Trophoblast cell (in vitro differentiated cells and primary cell): ENCODE measurements at regions not wholly inside any gene's neighbourhood (a gene's known extent, or its start where the extent isn't known, plus 50 kb on each side); places are given as distances from the start of the nearest gene placed in this dataset.
A peak's percentile ranks its signal among the peaks of the same experiment; 100 is the strongest.

Experiments used
- DNase-seq, 2 donors: peaks; one replicate each; pipeline ENCODE4 v3.0.0-alpha.2; 2016
- H2AFZ ChIP-seq: 2 replicates; pipeline ENCODE4 v1.6.1; 2013; ENCODE audit warnings: low read length, moderate library complexity, mild to moderate bottlenecking; ENCODE audit not compliant: insufficient read depth, poor library complexity
- H2AK5ac ChIP-seq: 2 replicates; pipeline ENCODE4 v1.6.1; 2013; ENCODE audit warnings: mild to moderate bottlenecking, low read length
- H2BK120ac ChIP-seq: 2 replicates; pipeline ENCODE4 v1.6.1; 2013; ENCODE audit warnings: low read length, mild to moderate bottlenecking, moderate library complexity; ENCODE audit not compliant: insufficient read depth, poor library complexity
- H2BK12ac ChIP-seq: 2 replicates; pipeline ENCODE4 v1.6.1; 2013; ENCODE audit warnings: mild to moderate bottlenecking, low read length, moderate library complexity
- H2BK5ac ChIP-seq: 2 replicates; pipeline ENCODE4 v1.6.1; 2013; ENCODE audit warnings: low read length, low read depth, moderate library complexity, mild to moderate bottlenecking; ENCODE audit not compliant: poor library complexity
- H3K14ac ChIP-seq: 2 replicates; pipeline ENCODE4 v1.6.1; 2013; ENCODE audit warnings: mild to moderate bottlenecking, low read length
- H3K18ac ChIP-seq: 2 replicates; pipeline ENCODE4 v1.6.1; 2013; ENCODE audit warnings: mild to moderate bottlenecking, low read length
- H3K23ac ChIP-seq: 2 replicates; pipeline ENCODE4 v1.6.1; 2013; ENCODE audit warnings: low read length
- H3K27ac ChIP-seq: 2 replicates; pipeline ENCODE4 v1.5.1; 2013; ENCODE audit warnings: low read depth, mild to moderate bottlenecking, inconsistent platforms, low read length, moderate library complexity
- H3K27me3 ChIP-seq: 2 replicates; pipeline ENCODE4 v1.6.1; 2013; ENCODE audit warnings: inconsistent platforms, mild to moderate bottlenecking, low read length, moderate library complexity; ENCODE audit not compliant: insufficient read depth
- H3K36me3 ChIP-seq, 2 experiments: 1 replicate in 1 of 2; 2 replicates in 1 of 2; pipeline ENCODE4 v1.6.1; 2013; ENCODE audit warnings: low read length in 2 of 2, mild to moderate bottlenecking in 2 of 2, moderate library complexity in 1 of 2; ENCODE audit not compliant: insufficient read depth in 2 of 2, control insufficient read depth in 1 of 2
- H3K4ac ChIP-seq: 2 replicates; pipeline ENCODE4 v1.6.1; 2013; ENCODE audit warnings: low read depth, mild to moderate bottlenecking, low read length, moderate library complexity
- H3K4me1 ChIP-seq, 2 experiments: 1 replicate in 1 of 2; 2 replicates in 1 of 2; pipeline ENCODE4 v1.6.1; 2013; ENCODE audit warnings: low read length in 2 of 2, mild to moderate bottlenecking in 2 of 2, moderate library complexity in 1 of 2; ENCODE audit not compliant: insufficient read depth in 2 of 2, control insufficient read depth in 1 of 2
- H3K4me2 ChIP-seq: 2 replicates; pipeline ENCODE4 v1.6.1; 2013; ENCODE audit warnings: inconsistent platforms, mild to moderate bottlenecking, low read length, moderate library complexity
- H3K4me3 ChIP-seq: 2 replicates; pipeline ENCODE4 v1.5.1; 2013; ENCODE audit warnings: mild to moderate bottlenecking, low read depth, low read length, inconsistent platforms
- H3K79me1 ChIP-seq: one replicate; pipeline ENCODE4 v1.6.1; 2013; ENCODE audit warnings: low read length
- H3K79me2 ChIP-seq: 2 replicates; pipeline ENCODE4 v1.6.1; 2013; ENCODE audit warnings: low read length, mild to moderate bottlenecking; ENCODE audit not compliant: control insufficient read depth, insufficient read depth, poor library complexity
- H3K9ac ChIP-seq: 2 replicates; pipeline ENCODE4 v1.6.1; 2013; ENCODE audit warnings: mild to moderate bottlenecking, low read length
- H3K9me3 ChIP-seq: 2 replicates; pipeline ENCODE4 v1.6.1; 2013; ENCODE audit warnings: low read depth, mild to moderate bottlenecking, control low read depth, inconsistent platforms, low read length; ENCODE audit not compliant: insufficient read depth
- H4K12ac ChIP-seq: 2 replicates; pipeline ENCODE4 v1.6.1; 2013; ENCODE audit warnings: low read depth, mild to moderate bottlenecking, low read length, moderate library complexity
- H4K8ac ChIP-seq: 2 replicates; pipeline ENCODE4 v1.6.1; 2013; ENCODE audit warnings: low read depth, mild to moderate bottlenecking, low read length, moderate library complexity
- H4K91ac ChIP-seq: one replicate; pipeline ENCODE4 v1.6.1; 2013; ENCODE audit warnings: low read depth, mild to moderate bottlenecking, low read length, moderate library complexity
- WGBS: extraction: QIAGEN DNeasy Blood & Tissue Kit; methylation state at CpG from one replicate; pipeline ENCODE4 v1.1.7; 2013; ENCODE audit warnings: missing lambda C conversion rate; ENCODE audit not compliant: insufficient read length, insufficient coverage; ENCODE audit errors: extremely low coverage; 5-methylcytosine and 5-hydroxymethylcytosine counted together

DNA sequence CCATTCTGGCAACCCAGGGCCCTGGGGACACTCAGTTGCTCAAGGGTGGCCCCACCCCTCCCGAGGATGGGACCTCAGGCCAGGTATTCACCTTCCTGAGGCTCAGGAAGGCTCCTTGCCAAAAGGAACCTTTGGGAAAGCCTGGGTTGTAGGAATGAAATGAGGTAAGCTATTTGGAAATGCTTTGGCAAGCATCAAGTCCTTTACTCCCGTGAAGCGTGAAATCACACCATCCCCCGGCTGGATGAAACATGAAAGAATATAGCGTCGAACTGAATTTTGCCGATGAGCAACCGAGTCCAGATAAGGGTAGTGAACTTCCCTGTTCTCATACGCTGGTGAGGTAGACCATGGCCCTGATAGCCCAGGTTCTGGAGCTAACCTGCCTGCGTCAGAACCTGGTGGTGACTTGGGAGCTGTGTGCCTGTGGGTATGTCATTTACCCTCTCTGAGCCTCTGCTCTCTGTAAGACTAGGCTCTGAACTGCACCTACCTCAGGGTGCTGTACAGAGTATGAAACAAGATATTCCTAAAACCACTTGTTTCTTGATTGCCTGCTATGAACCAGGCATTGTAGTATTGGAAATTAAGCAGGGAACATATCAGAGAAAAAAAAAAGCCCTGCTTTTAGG, 105.3 kb upstream of the BOD1 start:
- Histone ChIP-seq H2BK12ac (no peak overlapping the region), H2AK5ac (no peak overlapping the region), H3K14ac (peak overlapping the region; percentile 43), H3K79me2 (peaks cover 2% of the 10 kb centered on the region), H2BK5ac (no peak overlapping the region), H2BK120ac (no peak overlapping the region), H2AFZ (no peak overlapping the region), H3K4ac (no peak overlapping the region), H4K91ac (no peak overlapping the region), H3K18ac (no peak overlapping the region), H4K8ac (no peak overlapping the region), H3K79me1 (peaks cover 4% of the 10 kb centered on the region), H3K27ac (no peak overlapping the region), H3K4me1 (peaks cover 0 to 11% of the 10 kb centered on the region in 2 experiments), H3K9me3 (peaks cover 2% of the 10 kb centered on the region), H3K23ac (no peak overlapping the region), H3K4me2 (no peak overlapping the region), H3K27me3 (no peaks in the 10 kb centered on the region), H3K9ac (no peak overlapping the region), H4K12ac (no peak overlapping the region), H3K4me3 (no peak overlapping the region), H3K36me3 (no peaks in the 10 kb centered on the region)
- WGBS: no CpG with 5 or more reads among the region's 10 CpGs
- no peak for DNase-seq

DNA sequence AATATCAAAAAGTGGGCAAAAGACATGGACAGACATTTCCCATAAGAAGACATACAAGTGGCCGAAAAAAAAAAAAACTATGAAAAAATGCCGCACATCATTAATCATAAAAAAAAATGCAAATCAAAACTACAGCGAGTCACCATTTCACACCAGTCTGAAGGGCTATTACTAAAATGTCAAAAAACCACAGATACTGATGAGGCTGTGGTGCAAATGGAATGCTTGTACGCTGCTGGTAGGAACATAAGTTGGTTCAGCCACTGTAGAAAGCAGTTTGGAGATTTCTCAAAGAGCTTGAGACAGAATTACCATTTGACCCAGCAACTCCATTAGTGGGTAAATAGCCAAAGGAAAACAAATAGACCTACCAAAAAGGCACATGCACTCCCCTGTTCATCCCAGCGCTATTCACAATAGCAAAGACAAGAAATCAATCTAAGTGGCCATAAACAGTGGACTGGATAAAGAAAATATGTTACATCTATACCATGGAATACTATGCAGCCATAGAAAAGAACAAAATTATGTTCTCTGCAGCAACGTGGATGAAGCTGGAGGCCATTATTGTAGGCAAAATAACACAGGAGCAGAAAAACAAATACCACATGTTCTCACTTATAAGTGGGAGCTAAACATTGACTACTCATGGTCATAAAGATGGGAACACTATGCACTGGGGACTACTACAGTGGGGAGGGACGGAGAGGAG, 110.6 kb upstream of the BOD1 start:
- no peak overlapping the region for H2AFZ ChIP-seq
- no peak overlapping the region for H3K4me2 ChIP-seq
- H3K9ac ChIP-seq: no peak overlapping the region
- no CpG with 5 or more reads among the region's 7 CpGs for WGBS
- no peaks in the 10 kb centered on the region for H3K27me3 ChIP-seq
- no peak overlapping the region for H2BK120ac ChIP-seq
- H3K79me1 ChIP-seq: no peaks in the 10 kb centered on the region
- no peak overlapping the region for H2BK12ac ChIP-seq
- H3K4ac ChIP-seq: no peak overlapping the region
- H2BK5ac ChIP-seq: no peak overlapping the region
- no peak overlapping the region for H3K23ac ChIP-seq
- H3K27ac ChIP-seq: no peak overlapping the region
- no peaks in the 10 kb centered on the region for H3K4me1 ChIP-seq
- no peak overlapping the region for H4K12ac ChIP-seq
- H3K14ac ChIP-seq: no peak overlapping the region
- no peaks in the 10 kb centered on the region for H3K79me2 ChIP-seq
- peaks cover 2% of the 10 kb centered on the region for H3K9me3 ChIP-seq
- peak; percentile 30 to 49 for DNase-seq
- no peaks in the 10 kb centered on the region for H3K36me3 ChIP-seq
- no peak overlapping the region for H2AK5ac ChIP-seq
- no peak overlapping the region for H3K18ac ChIP-seq
- no peak overlapping the region for H4K91ac ChIP-seq
- no peak overlapping the region for H4K8ac ChIP-seq
- H3K4me3 ChIP-seq: no peak overlapping the region

DNA sequence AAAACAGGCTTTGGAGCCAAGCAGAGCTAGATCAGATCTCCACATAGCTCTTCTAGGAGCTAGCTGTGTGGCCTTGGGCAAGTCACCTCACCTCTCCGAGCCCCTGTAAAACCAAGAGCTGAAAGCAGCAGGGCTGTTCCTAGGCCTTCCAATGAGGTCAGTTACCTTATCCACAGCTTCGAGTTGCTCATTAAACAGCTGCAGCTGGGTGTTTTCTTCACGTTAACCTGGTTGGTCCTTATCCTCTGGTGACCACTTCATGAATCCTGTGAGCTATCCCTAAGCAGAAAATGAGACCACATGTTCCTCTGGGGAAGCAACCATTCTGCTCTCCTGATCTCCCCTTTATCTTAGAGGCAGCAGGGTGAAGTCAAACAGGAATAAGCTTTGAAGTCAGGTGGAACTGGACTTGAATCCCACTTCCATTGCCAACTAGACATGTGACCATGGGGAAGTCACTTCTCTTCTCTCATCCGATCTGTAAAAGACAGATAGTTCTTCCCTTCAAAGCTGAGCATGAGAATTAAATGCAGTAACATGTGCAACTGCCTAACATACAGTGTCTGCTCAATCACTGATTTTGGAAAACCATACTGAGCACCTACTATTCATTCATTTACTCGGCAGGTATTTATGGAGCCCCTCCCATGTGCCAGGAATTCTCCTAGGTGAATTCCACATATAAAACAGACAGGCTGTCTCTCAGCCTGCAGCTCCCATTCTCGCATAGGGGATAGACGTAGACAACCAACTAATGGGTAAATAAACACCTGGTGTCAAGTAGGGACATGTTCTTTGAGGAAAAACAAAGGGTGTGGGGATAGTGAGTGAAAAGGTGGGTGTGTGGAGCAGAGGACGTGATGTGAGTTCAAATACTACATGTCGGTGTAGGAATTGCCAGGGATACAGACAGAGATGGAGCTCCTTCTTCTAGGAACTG, 111.7 kb upstream of the BOD1 start:
- WGBS: no CpG with 5 or more reads among the region's 9 CpGs
- no peak overlapping the region for H3K14ac ChIP-seq
- H3K4me2 ChIP-seq: no peak overlapping the region
- H3K4me1 ChIP-seq: no peaks in the 10 kb centered on the region
- no peaks in the 10 kb centered on the region for H3K79me1 ChIP-seq
- H4K12ac ChIP-seq: no peak overlapping the region
- no peaks in the 10 kb centered on the region for H3K36me3 ChIP-seq
- no peak overlapping the region for H2BK5ac ChIP-seq
- H3K27ac ChIP-seq: no peak overlapping the region
- no peaks in the 10 kb centered on the region for H3K79me2 ChIP-seq
- no peak overlapping the region for H2BK12ac ChIP-seq
- H2AK5ac ChIP-seq: no peak overlapping the region
- H3K9ac ChIP-seq: no peak overlapping the region
- no peak overlapping the region for H3K18ac ChIP-seq
- no peak overlapping the region for H2BK120ac ChIP-seq
- H4K8ac ChIP-seq: no peak overlapping the region
- H2AFZ ChIP-seq: no peak overlapping the region
- no peaks in the 10 kb centered on the region for H3K9me3 ChIP-seq
- H3K27me3 ChIP-seq: no peaks in the 10 kb centered on the region
- no peak overlapping the region for H3K23ac ChIP-seq
- H4K91ac ChIP-seq: no peak overlapping the region
- DNase-seq: no peak
- no peak overlapping the region for H3K4ac ChIP-seq
- no peak overlapping the region for H3K4me3 ChIP-seq

DNA sequence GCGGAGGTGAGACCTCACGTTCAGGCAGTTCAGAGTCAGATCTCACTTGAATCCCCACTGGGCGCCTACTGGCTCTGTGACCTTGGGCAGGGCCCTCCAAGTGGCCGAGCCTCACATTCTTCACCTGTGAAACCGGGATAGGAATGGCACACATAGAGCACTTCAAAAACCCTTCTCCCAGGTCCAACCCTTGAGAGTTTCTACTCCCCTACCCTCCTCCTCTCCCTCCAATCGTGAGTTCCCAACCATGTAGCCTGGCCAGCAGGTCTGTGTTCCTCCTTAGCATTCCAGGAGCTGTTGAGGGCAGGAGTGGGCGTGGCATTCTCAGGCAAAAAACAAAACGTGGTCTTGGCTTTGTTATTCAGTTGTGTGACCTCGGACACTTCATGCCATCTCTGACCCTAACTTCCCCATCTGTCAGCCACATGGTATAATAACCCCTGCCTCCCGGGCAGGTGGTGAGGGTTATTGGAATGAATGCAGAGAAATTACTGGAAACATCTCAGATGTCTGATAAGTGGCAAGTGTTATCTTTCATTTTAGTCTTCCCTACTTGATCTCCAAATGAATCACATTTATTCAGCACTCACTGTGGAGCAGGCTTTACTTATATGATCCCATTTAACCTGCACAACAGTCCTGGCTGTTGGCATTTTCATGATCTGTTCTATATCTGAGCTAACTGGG, 112.8 kb upstream of the BOD1 start:
- Histone ChIP-seq H3K23ac (no peak overlapping the region), H4K91ac (no peak overlapping the region), H3K14ac (no peak overlapping the region), H4K12ac (no peak overlapping the region), H2BK5ac (no peak overlapping the region), H3K4ac (no peak overlapping the region), H3K27ac (no peak overlapping the region), H2BK12ac (no peak overlapping the region), H2AK5ac (no peak overlapping the region), H3K27me3 (no peaks in the 10 kb centered on the region), H3K4me2 (no peak overlapping the region), H2AFZ (no peak overlapping the region), H3K4me3 (no peak overlapping the region), H4K8ac (no peak overlapping the region), H3K79me1 (no peaks in the 10 kb centered on the region), H3K9me3 (no peaks in the 10 kb centered on the region), H3K36me3 (no peaks in the 10 kb centered on the region), H3K18ac (no peak overlapping the region), H2BK120ac (no peak overlapping the region), H3K79me2 (no peaks in the 10 kb centered on the region), H3K4me1 (no peaks in the 10 kb centered on the region), H3K9ac (no peak overlapping the region)
- WGBS: no CpG with 5 or more reads among the region's 10 CpGs
- peak in 1 of 2 donors; percentile 21 for DNase-seq
